ENCODE measurements at regions not wholly inside any gene's neighbourhood (a gene's known extent, or its start where the extent isn't known, plus 50 kb on each side); places are given as distances from the start of the nearest gene placed in this dataset.

DNA sequence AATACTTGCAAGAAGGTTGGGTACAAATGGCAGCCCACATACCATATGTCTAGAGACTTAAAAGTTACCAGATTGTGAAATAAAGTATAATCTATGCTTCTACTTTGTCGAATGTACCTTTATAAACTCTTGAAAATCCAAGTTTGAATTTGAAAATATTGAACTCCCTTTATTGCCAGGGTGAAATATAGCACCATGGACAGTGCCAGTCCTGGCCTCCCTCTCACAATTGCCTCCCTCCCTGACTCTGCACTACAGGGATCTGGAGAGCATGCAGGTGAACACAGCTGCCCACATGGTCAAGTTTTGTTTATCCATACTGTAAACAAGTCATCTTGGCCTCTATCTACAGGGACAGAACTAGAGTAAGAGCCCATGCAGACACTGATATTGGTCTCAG, 394.1 kb upstream of the SLITRK6 start:
- TF ChIP-seq EZH2 (IDR thresholded peaks at IDR 0.05) = no peak
- no peak for TF ChIP-seq POLR2A (IDR thresholded peaks at IDR 0.05; ENCODE audit: borderline replicate concordance, extremely low read depth, insufficient read depth, insufficient read length)
- TF ChIP-seq, protein P1, sequence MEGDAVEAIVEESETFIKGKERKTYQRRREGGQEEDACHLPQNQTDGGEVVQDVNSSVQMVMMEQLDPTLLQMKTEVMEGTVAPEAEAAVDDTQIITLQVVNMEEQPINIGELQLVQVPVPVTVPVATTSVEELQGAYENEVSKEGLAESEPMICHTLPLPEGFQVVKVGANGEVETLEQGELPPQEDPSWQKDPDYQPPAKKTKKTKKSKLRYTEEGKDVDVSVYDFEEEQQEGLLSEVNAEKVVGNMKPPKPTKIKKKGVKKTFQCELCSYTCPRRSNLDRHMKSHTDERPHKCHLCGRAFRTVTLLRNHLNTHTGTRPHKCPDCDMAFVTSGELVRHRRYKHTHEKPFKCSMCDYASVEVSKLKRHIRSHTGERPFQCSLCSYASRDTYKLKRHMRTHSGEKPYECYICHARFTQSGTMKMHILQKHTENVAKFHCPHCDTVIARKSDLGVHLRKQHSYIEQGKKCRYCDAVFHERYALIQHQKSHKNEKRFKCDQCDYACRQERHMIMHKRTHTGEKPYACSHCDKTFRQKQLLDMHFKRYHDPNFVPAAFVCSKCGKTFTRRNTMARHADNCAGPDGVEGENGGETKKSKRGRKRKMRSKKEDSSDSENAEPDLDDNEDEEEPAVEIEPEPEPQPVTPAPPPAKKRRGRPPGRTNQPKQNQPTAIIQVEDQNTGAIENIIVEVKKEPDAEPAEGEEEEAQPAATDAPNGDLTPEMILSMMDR (IDR thresholded peaks at IDR 0.05 in 2 of 3, conservative IDR thresholded peaks at IDR 0.05 in 1 of 3; ENCODE audit: borderline replicate concordance in 1 of 3, insufficient read depth in 1 of 3, low read depth in 2 of 3, low read length in 2 of 3) = no peak
- no peak for TF ChIP-seq CEBPB (IDR thresholded peaks at IDR 0.05; ENCODE audit: low read depth)
- TF ChIP-seq, protein P2, sequence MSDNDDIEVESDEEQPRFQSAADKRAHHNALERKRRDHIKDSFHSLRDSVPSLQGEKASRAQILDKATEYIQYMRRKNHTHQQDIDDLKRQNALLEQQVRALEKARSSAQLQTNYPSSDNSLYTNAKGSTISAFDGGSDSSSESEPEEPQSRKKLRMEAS (IDR thresholded peaks at IDR 0.05) = no peak
- no peak for TF ChIP-seq POLR2AphosphoS5 (IDR thresholded peaks at IDR 0.05; ENCODE audit: low read depth, low read length)
- no peak for TF ChIP-seq EGR1 (IDR thresholded peaks at IDR 0.05; ENCODE audit: low read depth)

Data from HCT116 (cell line).